ENCODE measurements at regions not wholly inside any gene's neighbourhood (a gene's known extent, or its start where the extent isn't known, plus 50 kb on each side); places are given as distances from the start of the nearest gene placed in this dataset.

DNA sequence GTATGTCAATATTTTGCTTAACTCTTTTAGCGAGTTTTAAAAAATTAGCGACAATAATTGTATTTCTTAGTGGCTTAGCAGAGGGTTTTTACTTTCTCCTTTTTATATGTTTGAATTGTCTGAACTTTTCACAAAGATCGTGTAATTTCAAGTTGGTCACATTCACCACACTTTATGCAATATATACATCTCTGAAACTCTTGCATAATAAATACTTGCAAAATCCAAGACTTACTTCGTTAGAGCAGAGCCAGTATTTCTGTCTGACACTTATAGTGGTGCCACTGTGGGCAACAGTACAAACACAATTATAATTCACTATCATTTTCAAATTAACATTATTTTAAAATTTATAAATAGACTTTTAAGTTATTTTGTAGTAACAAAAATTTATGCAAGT, 62.0 kb downstream of the SUCNR1 start:
- Histone ChIP-seq H3K9me3 (ENCODE audit: control insufficient read depth in 1 of 2, low read length in 2 of 2) (no peaks in the 10 kb centered on the region), H3K27ac (ENCODE audit: low read depth, low read length) (no peak overlapping the region), H3K4me1 (ENCODE audit: control insufficient read depth in 1 of 2, insufficient read depth in 2 of 2, low read length in 2 of 2) (no peaks in the 10 kb centered on the region), H3K9ac (ENCODE audit: low read depth in 1 of 2, low read length in 2 of 2) (no peak overlapping the region), H3K36me3 (ENCODE audit: control insufficient read depth in 1 of 2, insufficient read depth in 2 of 2, low read length in 2 of 2) (no peaks in the 10 kb centered on the region), H3K4me3 (ENCODE audit: low read depth in 1 of 2, low read length in 2 of 2) (no peak overlapping the region), H3K27me3 (ENCODE audit: control insufficient read depth in 1 of 2, insufficient read depth in 2 of 2, low read length in 2 of 2) (no peaks in the 10 kb centered on the region)

DNA sequence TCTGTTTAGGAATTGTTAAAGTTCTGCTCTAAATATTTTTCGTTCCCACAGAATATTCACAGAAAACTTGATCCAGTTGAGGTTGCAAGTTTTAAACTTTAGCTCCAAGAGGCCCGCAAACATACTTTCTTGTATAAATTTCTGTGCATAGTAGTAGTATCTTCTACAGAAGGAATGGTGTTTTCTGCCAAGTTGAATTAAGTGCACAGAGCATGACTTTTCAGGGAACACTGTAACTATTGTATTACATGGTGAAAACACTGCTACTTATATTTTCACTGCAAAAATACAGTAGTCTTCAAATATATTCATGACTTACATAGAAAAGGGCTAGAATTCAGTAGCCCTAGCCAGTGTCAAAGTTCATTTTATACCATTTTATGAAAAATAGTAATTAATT, 67.0 kb downstream of the SUCNR1 start:
- Histone ChIP-seq H3K27ac (ENCODE audit: low read depth, low read length) (no peak overlapping the region), H3K9me3 (ENCODE audit: control insufficient read depth in 1 of 2, low read length in 2 of 2) (no peaks in the 10 kb centered on the region), H3K9ac (ENCODE audit: low read depth in 1 of 2, low read length in 2 of 2) (no peak overlapping the region), H3K4me3 (ENCODE audit: low read depth in 1 of 2, low read length in 2 of 2) (no peak overlapping the region), H3K36me3 (ENCODE audit: control insufficient read depth in 1 of 2, insufficient read depth in 2 of 2, low read length in 2 of 2) (no peaks in the 10 kb centered on the region), H3K4me1 (ENCODE audit: control insufficient read depth in 1 of 2, insufficient read depth in 2 of 2, low read length in 2 of 2) (no peaks in the 10 kb centered on the region), H3K27me3 (ENCODE audit: control insufficient read depth in 1 of 2, insufficient read depth in 2 of 2, low read length in 2 of 2) (no peaks in the 10 kb centered on the region)

DNA sequence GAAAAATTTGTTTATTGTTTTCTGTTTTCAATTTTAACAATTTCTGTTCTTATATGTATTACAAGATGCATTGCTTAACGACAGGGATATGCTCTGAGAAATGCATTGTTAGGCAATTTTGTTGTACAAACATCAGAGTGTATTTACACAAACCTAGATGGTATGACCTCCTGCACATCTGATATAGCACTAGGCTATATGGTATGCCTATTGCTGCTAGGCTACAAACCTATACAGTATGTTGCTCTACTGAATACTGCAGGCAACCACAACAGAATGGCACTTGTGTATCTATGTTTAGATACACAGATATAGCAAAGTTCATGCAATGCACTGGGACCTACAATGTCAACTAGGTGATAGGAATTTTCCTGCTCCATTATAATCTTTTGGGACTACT, 70.1 kb downstream of the SUCNR1 start:
- no peak overlapping the region for H3K4me3 ChIP-seq (ENCODE audit: low read depth in 1 of 2, low read length in 2 of 2)
- H3K9me3 ChIP-seq (ENCODE audit: control insufficient read depth in 1 of 2, low read length in 2 of 2) = no peaks in the 10 kb centered on the region
- H3K4me1 ChIP-seq (ENCODE audit: control insufficient read depth in 1 of 2, insufficient read depth in 2 of 2, low read length in 2 of 2) = no peaks in the 10 kb centered on the region

DNA sequence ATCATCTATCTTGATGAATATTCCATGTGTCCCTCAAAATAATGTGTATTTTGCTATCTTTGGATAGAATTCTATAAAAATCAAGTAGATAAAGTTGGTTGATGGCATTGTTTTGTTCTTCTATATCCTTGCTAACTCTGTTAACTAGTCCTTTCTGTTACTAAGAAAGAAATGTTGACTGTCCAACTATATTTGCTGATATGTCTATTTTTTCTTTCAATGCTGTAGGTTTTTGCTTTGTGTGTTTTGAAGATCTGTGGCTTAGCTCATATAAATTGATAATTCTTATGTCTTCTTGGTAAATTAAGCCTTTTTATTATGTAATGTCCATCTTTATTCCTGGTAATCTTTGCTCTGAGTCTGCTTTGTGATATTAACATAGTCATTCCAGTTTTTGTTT, 70.9 kb downstream of the SUCNR1 start:
- no peaks in the 10 kb centered on the region for H3K36me3 ChIP-seq (ENCODE audit: control insufficient read depth in 1 of 2, insufficient read depth in 2 of 2, low read length in 2 of 2)
- no peaks in the 10 kb centered on the region for H3K27me3 ChIP-seq (ENCODE audit: control insufficient read depth in 1 of 2, insufficient read depth in 2 of 2, low read length in 2 of 2)

More for the DNA sequence above, 70.1 kb downstream of the SUCNR1 start:
- H3K27ac ChIP-seq (ENCODE audit: low read depth, low read length) = no peak overlapping the region
- H3K27me3 ChIP-seq (ENCODE audit: control insufficient read depth in 1 of 2, insufficient read depth in 2 of 2, low read length in 2 of 2) = no peaks in the 10 kb centered on the region
- H3K36me3 ChIP-seq (ENCODE audit: control insufficient read depth in 1 of 2, insufficient read depth in 2 of 2, low read length in 2 of 2) = no peaks in the 10 kb centered on the region
- H3K9ac ChIP-seq (ENCODE audit: low read depth in 1 of 2, low read length in 2 of 2) = no peak overlapping the region

DNA sequence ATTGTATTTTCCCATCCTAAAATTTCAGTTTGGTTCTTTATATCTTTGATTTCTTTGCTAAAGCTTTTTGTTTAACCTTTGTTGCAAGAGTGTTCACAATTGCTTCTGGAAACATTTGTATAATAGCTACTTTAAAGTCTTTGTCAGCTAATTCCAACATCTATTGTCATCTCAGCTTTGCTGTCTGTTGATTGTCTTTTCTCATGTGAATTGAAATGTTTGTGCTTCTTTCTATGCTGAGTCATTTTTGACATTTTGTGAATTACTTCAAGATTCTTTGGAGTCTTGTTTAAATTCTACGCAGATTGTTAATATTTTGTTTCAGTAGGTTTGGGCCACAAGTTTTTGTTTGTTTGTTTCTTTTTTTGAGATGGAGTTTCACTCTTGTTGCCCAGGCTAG, 73.2 kb downstream of the SUCNR1 start:
- no peaks in the 10 kb centered on the region for H3K27me3 ChIP-seq (ENCODE audit: control insufficient read depth in 1 of 2, insufficient read depth in 2 of 2, low read length in 2 of 2)
- H3K4me1 ChIP-seq (ENCODE audit: control insufficient read depth in 1 of 2, insufficient read depth in 2 of 2, low read length in 2 of 2) = no peaks in the 10 kb centered on the region
- H3K9me3 ChIP-seq (ENCODE audit: control insufficient read depth in 1 of 2, low read length in 2 of 2) = peaks cover 0 to 4% of the 10 kb centered on the region in 2 donors
- no peaks in the 10 kb centered on the region for H3K36me3 ChIP-seq (ENCODE audit: control insufficient read depth in 1 of 2, insufficient read depth in 2 of 2, low read length in 2 of 2)
- H3K27ac ChIP-seq (ENCODE audit: low read depth, low read length) = no peak overlapping the region
- H3K9ac ChIP-seq (ENCODE audit: low read depth in 1 of 2, low read length in 2 of 2) = no peak overlapping the region
- no peak overlapping the region for H3K4me3 ChIP-seq (ENCODE audit: low read depth in 1 of 2, low read length in 2 of 2)

More for the DNA sequence above, 70.9 kb downstream of the SUCNR1 start:
- H3K4me1 ChIP-seq (ENCODE audit: control insufficient read depth in 1 of 2, insufficient read depth in 2 of 2, low read length in 2 of 2) = no peaks in the 10 kb centered on the region
- H3K9me3 ChIP-seq (ENCODE audit: control insufficient read depth in 1 of 2, low read length in 2 of 2) = no peaks in the 10 kb centered on the region
- no peak overlapping the region for H3K9ac ChIP-seq (ENCODE audit: low read depth in 1 of 2, low read length in 2 of 2)
- no peak overlapping the region for H3K4me3 ChIP-seq (ENCODE audit: low read depth in 1 of 2, low read length in 2 of 2)
- no peak overlapping the region for H3K27ac ChIP-seq (ENCODE audit: low read depth, low read length)

DNA sequence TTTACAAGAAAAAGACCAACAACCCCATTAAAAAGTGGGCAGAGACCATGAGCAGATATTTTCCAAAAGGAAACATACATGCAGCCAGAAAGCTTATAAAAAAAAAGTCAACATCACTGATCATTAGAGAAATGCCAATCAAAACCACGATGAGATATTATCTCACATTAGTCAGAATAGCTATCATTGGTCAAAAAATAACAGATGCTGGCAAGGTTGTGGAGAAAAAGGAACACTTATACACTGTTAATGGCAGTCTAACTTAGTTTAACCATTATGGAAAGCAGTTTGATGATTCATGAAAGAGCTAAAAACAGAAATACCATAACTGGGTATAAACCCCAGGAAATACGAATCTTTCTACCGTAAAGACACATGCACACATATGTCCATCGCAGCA, 76.3 kb downstream of the SUCNR1 start:
- peaks cover 0 to 4% of the 10 kb centered on the region in 2 donors for H3K9me3 ChIP-seq (ENCODE audit: control insufficient read depth in 1 of 2, low read length in 2 of 2)
- no peaks in the 10 kb centered on the region for H3K27me3 ChIP-seq (ENCODE audit: control insufficient read depth in 1 of 2, insufficient read depth in 2 of 2, low read length in 2 of 2)
- no peaks in the 10 kb centered on the region for H3K4me1 ChIP-seq (ENCODE audit: control insufficient read depth in 1 of 2, insufficient read depth in 2 of 2, low read length in 2 of 2)
- no peaks in the 10 kb centered on the region for H3K36me3 ChIP-seq (ENCODE audit: control insufficient read depth in 1 of 2, insufficient read depth in 2 of 2, low read length in 2 of 2)
- no peak overlapping the region for H3K27ac ChIP-seq (ENCODE audit: low read depth, low read length)
- H3K9ac ChIP-seq (ENCODE audit: low read depth in 1 of 2, low read length in 2 of 2) = no peak overlapping the region
- no peak overlapping the region for H3K4me3 ChIP-seq (ENCODE audit: low read depth in 1 of 2, low read length in 2 of 2)

DNA sequence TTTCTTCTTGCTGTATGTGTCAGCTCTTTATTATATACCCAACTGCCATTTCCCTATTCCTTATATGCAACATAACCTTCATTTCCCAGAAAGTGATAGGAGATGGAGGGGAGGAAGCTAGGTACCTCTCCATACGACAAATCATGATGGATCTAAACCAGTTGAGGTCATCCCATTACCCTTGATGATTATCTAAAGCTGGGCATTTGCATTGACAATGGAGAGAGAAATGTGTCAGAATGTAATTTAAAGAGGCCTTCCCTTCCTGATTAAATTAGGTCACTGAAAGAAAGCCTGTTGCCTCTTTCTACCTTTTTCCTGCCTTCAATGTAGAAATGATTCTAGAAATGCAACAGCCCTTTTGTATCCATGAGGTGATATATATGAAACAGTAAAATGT, 81.9 kb downstream of the SUCNR1 start:
- H3K9ac ChIP-seq (ENCODE audit: low read depth in 1 of 2, low read length in 2 of 2) = no peak overlapping the region
- H3K4me1 ChIP-seq (ENCODE audit: control insufficient read depth in 1 of 2, insufficient read depth in 2 of 2, low read length in 2 of 2) = no peaks in the 10 kb centered on the region
- H3K9me3 ChIP-seq (ENCODE audit: control insufficient read depth in 1 of 2, low read length in 2 of 2) = no peaks in the 10 kb centered on the region
- H3K27ac ChIP-seq (ENCODE audit: low read depth, low read length) = no peak overlapping the region
- H3K27me3 ChIP-seq (ENCODE audit: control insufficient read depth in 1 of 2, insufficient read depth in 2 of 2, low read length in 2 of 2) = no peaks in the 10 kb centered on the region
- H3K4me3 ChIP-seq (ENCODE audit: low read depth in 1 of 2, low read length in 2 of 2) = no peak overlapping the region
- H3K36me3 ChIP-seq (ENCODE audit: control insufficient read depth in 1 of 2, insufficient read depth in 2 of 2, low read length in 2 of 2) = no peaks in the 10 kb centered on the region

DNA sequence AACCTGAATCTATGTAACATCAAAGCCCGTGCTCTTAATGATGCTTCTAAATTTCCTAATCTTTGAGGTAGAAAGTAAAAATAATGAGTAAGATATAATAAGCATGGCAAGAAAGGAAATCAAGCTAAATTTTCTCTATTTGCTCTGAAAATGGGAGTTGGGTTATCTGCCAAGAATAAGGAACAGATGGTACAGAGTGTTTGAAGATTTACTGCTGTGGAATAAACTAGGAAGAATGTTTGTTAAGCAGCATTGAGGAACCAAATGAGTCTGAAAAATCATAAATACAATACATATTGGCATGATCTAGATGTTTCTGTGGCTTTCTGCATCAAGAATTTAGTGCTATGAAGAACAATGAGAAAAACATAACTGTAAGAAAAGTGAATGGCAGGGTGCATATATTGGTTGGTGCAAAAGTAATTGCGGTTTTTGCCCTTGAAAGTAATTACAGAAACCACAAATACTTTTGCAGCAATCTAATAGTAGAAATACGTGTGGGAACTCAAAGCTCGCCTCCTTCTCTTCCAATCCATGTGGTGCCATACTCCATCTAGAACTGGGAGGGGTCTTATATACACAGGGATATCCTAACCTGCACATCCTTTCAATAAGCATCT, 87.6 kb downstream of the SUCNR1 start:
- H3K9me3 ChIP-seq (ENCODE audit: control insufficient read depth in 1 of 2, low read length in 2 of 2) = no peaks in the 10 kb centered on the region
- no peak overlapping the region for H3K4me3 ChIP-seq (ENCODE audit: low read depth in 1 of 2, low read length in 2 of 2)
- H3K4me1 ChIP-seq (ENCODE audit: control insufficient read depth in 1 of 2, insufficient read depth in 2 of 2, low read length in 2 of 2) = no peaks in the 10 kb centered on the region
- no peak overlapping the region for H3K27ac ChIP-seq (ENCODE audit: low read depth, low read length)
- no peak overlapping the region for H3K9ac ChIP-seq (ENCODE audit: low read depth in 1 of 2, low read length in 2 of 2)
- no peaks in the 10 kb centered on the region for H3K27me3 ChIP-seq (ENCODE audit: control insufficient read depth in 1 of 2, insufficient read depth in 2 of 2, low read length in 2 of 2)
- H3K36me3 ChIP-seq (ENCODE audit: control insufficient read depth in 1 of 2, insufficient read depth in 2 of 2, low read length in 2 of 2) = no peaks in the 10 kb centered on the region

DNA sequence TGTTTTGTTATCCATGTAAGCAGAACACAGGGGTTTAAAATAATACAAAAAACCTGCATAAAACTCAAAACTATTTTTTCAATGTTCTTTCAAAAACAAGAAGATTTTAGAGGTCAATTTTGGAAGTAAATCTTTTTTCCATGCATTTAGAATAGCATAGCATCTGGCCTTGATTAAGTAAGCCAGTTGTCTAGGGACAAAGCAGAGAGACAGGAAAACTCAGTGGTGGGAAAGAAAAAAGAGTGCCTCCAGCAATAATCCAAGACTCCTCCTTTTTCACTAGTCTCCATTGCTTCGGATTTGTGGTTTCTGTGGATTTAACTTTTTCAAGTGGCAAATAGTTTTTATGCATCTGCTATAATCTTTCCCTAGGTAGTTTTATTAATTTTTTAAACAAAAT, 88.9 kb downstream of the SUCNR1 start:
- H3K9ac ChIP-seq (ENCODE audit: low read depth in 1 of 2, low read length in 2 of 2) = no peak overlapping the region
- H3K27ac ChIP-seq (ENCODE audit: low read depth, low read length) = no peak overlapping the region
- no peaks in the 10 kb centered on the region for H3K36me3 ChIP-seq (ENCODE audit: control insufficient read depth in 1 of 2, insufficient read depth in 2 of 2, low read length in 2 of 2)
- H3K4me3 ChIP-seq (ENCODE audit: low read depth in 1 of 2, low read length in 2 of 2) = no peak overlapping the region
- no peaks in the 10 kb centered on the region for H3K27me3 ChIP-seq (ENCODE audit: control insufficient read depth in 1 of 2, insufficient read depth in 2 of 2, low read length in 2 of 2)
- H3K4me1 ChIP-seq (ENCODE audit: control insufficient read depth in 1 of 2, insufficient read depth in 2 of 2, low read length in 2 of 2) = no peaks in the 10 kb centered on the region
- no peaks in the 10 kb centered on the region for H3K9me3 ChIP-seq (ENCODE audit: control insufficient read depth in 1 of 2, low read length in 2 of 2)

DNA sequence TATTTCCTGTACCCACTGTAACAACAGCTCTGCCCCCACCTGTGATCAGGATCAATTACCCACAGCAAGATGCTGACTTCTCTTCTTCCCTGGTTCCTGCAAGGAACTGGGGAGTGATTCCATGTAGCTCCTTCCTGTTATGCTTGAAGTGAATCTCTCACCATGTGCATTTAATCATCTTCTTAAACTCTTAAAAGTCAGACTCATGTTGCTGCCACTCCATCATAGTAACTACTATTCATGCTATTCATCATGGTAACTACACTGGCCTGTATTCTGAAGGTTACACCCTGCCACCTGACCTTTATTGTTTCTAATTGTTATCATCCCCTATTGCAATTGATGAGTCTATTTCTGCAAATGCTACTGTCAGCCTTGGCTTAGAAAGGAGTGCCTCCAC, 89.5 kb downstream of the SUCNR1 start:
- Histone ChIP-seq H3K36me3 (ENCODE audit: control insufficient read depth in 1 of 2, insufficient read depth in 2 of 2, low read length in 2 of 2) (no peaks in the 10 kb centered on the region), H3K4me3 (ENCODE audit: low read depth in 1 of 2, low read length in 2 of 2) (no peak overlapping the region), H3K9me3 (ENCODE audit: control insufficient read depth in 1 of 2, low read length in 2 of 2) (no peaks in the 10 kb centered on the region), H3K27ac (ENCODE audit: low read depth, low read length) (no peak overlapping the region), H3K27me3 (ENCODE audit: control insufficient read depth in 1 of 2, insufficient read depth in 2 of 2, low read length in 2 of 2) (no peaks in the 10 kb centered on the region), H3K9ac (ENCODE audit: low read depth in 1 of 2, low read length in 2 of 2) (no peak overlapping the region), H3K4me1 (ENCODE audit: control insufficient read depth in 1 of 2, insufficient read depth in 2 of 2, low read length in 2 of 2) (no peaks in the 10 kb centered on the region)

DNA sequence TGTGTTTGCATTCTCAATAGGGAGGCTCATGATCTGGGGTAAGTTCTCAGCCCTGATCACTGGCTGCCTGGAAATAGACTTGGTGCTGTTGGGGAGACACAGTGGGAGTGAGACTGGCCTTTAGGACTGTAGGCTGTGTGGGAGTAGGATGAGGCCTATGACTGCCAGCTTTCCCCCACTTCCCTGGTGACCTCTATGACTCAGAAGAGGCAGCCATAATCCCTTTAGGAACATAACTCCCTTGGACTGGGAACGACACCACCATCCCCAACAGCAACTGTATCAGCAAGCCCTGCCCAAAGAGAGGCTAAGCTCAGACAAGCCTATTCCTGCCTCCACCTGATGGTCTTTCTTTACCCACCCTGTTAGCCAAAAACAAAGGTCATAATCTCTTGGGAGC, 91.3 kb downstream of the SUCNR1 start:
- Histone ChIP-seq H3K36me3 (ENCODE audit: control insufficient read depth in 1 of 2, insufficient read depth in 2 of 2, low read length in 2 of 2) (no peaks in the 10 kb centered on the region), H3K27me3 (ENCODE audit: control insufficient read depth in 1 of 2, insufficient read depth in 2 of 2, low read length in 2 of 2) (no peaks in the 10 kb centered on the region), H3K4me3 (ENCODE audit: low read depth in 1 of 2, low read length in 2 of 2) (no peak overlapping the region), H3K4me1 (ENCODE audit: control insufficient read depth in 1 of 2, insufficient read depth in 2 of 2, low read length in 2 of 2) (peaks cover 0 to 5% of the 10 kb centered on the region in 2 donors), H3K9me3 (ENCODE audit: control insufficient read depth in 1 of 2, low read length in 2 of 2) (no peaks in the 10 kb centered on the region), H3K9ac (ENCODE audit: low read depth in 1 of 2, low read length in 2 of 2) (no peak overlapping the region), H3K27ac (ENCODE audit: low read depth, low read length) (no peak overlapping the region)

Measured in duodenal mucosa (tissue), 2 donors.